GM12892 (cell line): ENCODE measurements at regions not wholly inside any gene's neighbourhood (a gene's known extent, or its start where the extent isn't known, plus 50 kb on each side); places are given as distances from the start of the nearest gene placed in this dataset.

Experiments used
- DNase-seq: peaks from one replicate; pipeline ENCODE4 v3.0.0; 2011; ENCODE audit not compliant: insufficient read length
- FAIRE-seq: peaks from 2 replicates; lab custom pipeline; 2011; peaks lifted over from hg19 to GRCh38; lab: Jason Lieb, UNC
- POLR2A ChIP-seq: IDR thresholded peaks from 2 replicates; pipeline ENCODE4 v1.6.1; 2011; ENCODE audit warnings: low read depth, low read length, control low read depth
- POLR2AphosphoS5 ChIP-seq: IDR thresholded peaks from 2 replicates; pipeline ENCODE4 v1.6.1; 2011; ENCODE audit warnings: low read depth, low read length, control low read depth
- TAF1 ChIP-seq: IDR thresholded peaks from 2 replicates; pipeline ENCODE4 v1.6.1; 2011; ENCODE audit warnings: low read depth, mild to moderate bottlenecking, control low read depth, low read length, borderline replicate concordance

- FAIRE-seq: no peak
- TF ChIP-seq POLR2A (no peak), TAF1 (no peak), POLR2AphosphoS5 (no peak)
Measured at GRCh38 chr18:59768409-59768808, 71.2 kb upstream of the CCBE1 start.

GRCh38 chr18:59767732-59768131 lies 70.5 kb upstream of the CCBE1 start:
- FAIRE-seq: no peak
- DNase-seq: no peak
- TF ChIP-seq POLR2A (no peak), POLR2AphosphoS5 (no peak), TAF1 (no peak)

More at GRCh38 chr18:59768409-59768808, 71.2 kb upstream of the CCBE1 start:
- DNase-seq: no peak

GRCh38 chr18:59765343-59765742 lies 68.1 kb upstream of the CCBE1 start:
- TF ChIP-seq TAF1: no peak
- DNase-seq: no peak
- FAIRE-seq: no peak

- TF ChIP-seq POLR2AphosphoS5 (no peak), TAF1 (no peak), POLR2A (no peak)
- FAIRE-seq: no peak
- DNase-seq: no peak
Measured at GRCh38 chr18:59764281-59764680, 67.1 kb upstream of the CCBE1 start.

- no peak for DNase-seq
- no peak for TF ChIP-seq TAF1
- no peak for TF ChIP-seq POLR2AphosphoS5
- no peak for TF ChIP-seq POLR2A
- FAIRE-seq: no peak
Measured at GRCh38 chr18:59763541-59764136, 66.4 kb upstream of the CCBE1 start.

- no peak for DNase-seq
- no peak for TF ChIP-seq POLR2A
- TF ChIP-seq TAF1: no peak
- no peak for TF ChIP-seq POLR2AphosphoS5
- FAIRE-seq: no peak
Measured at GRCh38 chr18:59760619-59761600, 63.7 kb upstream of the CCBE1 start.

GRCh38 chr18:59760212-59760611 lies 63.0 kb upstream of the CCBE1 start:
- TF ChIP-seq POLR2A (no peak), POLR2AphosphoS5 (no peak), TAF1 (no peak)
- DNase-seq: no peak
- FAIRE-seq: no peak

GRCh38 chr18:59758837-59759236 lies 61.6 kb upstream of the CCBE1 start:
- TF ChIP-seq POLR2A (no peak), POLR2AphosphoS5 (no peak), TAF1 (no peak)
- DNase-seq: no peak
- no peak for FAIRE-seq

GRCh38 chr18:59758106-59758505 lies 60.9 kb upstream of the CCBE1 start:
- FAIRE-seq (no peak), DNase-seq (no peak)
- TF ChIP-seq POLR2AphosphoS5 (no peak), TAF1 (no peak), POLR2A (no peak)

- no peak for DNase-seq
- TF ChIP-seq TAF1 (no peak), POLR2A (no peak), POLR2AphosphoS5 (no peak)
- FAIRE-seq: no peak
Measured at GRCh38 chr18:59752666-59753065, 55.4 kb upstream of the CCBE1 start.

- no peak for TF ChIP-seq TAF1
- no peak for TF ChIP-seq POLR2AphosphoS5
- no peak for TF ChIP-seq POLR2A
- FAIRE-seq (no peak), DNase-seq (no peak)
Measured at GRCh38 chr18:59751186-59751585, 54.0 kb upstream of the CCBE1 start.

- FAIRE-seq (no peak), DNase-seq (no peak)
- TF ChIP-seq TAF1: no peak
- no peak for TF ChIP-seq POLR2A
- TF ChIP-seq POLR2AphosphoS5: no peak
Measured at GRCh38 chr18:59748628-59749360, 51.6 kb upstream of the CCBE1 start.
